ENCODE measurements at regions not wholly inside any gene's neighbourhood (a gene's known extent, or its start where the extent isn't known, plus 50 kb on each side); places are given as distances from the start of the nearest gene placed in this dataset.

DNA sequence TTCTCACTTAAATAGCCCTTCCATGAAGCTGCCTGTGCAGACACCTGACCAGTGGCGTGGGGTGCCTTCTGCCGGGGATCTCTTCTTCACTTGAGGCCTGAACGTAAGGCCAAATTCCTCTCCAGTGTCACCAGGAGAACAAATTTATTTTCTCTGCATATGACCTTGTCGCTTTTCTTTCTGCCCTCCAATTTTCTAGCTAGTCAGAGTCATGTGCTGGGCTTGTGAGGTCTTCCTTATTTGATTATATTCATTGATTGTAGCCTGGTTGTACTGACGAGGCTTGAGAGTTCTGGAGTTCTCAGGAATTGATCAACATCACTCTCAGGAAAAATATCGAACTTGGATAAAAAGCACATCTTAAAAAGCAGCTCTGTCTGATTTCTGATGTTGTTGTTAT is 255.7 kb downstream of the BUB3 start:
- H3K27ac ChIP-seq (ENCODE audit: extremely low read depth, low read depth, low read length) = no peak overlapping the region
- no peaks in the 10 kb centered on the region for H3K4me1 ChIP-seq (replicated peaks in 1 of 2; ENCODE audit: control insufficient read depth in 2 of 2, insufficient read depth in 2 of 2, low read length in 2 of 2)
- no peak for ATAC-seq
- 0% methylated on average over 6 of the region's 6 CpGs for WGBS (ENCODE audit: insufficient coverage, low coverage, missing lambda C conversion rate)
- TF ChIP-seq RBM14 (IDR thresholded peaks at IDR 0.05; ENCODE audit: borderline replicate concordance, insufficient read depth, low read depth, low read length) (no peak), FOXM1 (IDR thresholded peaks at IDR 0.05; ENCODE audit: low read depth) (no peak), FOXM1 (CRISPR knock-in tag; IDR thresholded peaks at IDR 0.05; ENCODE audit: low read depth) (no peak), SMAD4 (CRISPR knock-in tag; conservative IDR thresholded peaks at IDR 0.05) (no peak), SUPT5H (IDR thresholded peaks at IDR 0.05) (no peak), MTA1 (IDR thresholded peaks at IDR 0.05; ENCODE audit: borderline replicate concordance) (no peak), DACH1 (IDR thresholded peaks at IDR 0.05; ENCODE audit: partially characterized antibody) (no peak), HDAC2 (IDR thresholded peaks at IDR 0.05) (no peak), ARID1B (IDR thresholded peaks at IDR 0.05) (no peak), POLR2G (IDR thresholded peaks at IDR 0.05; ENCODE audit: low read depth, low read length) (no peak), MCM2 (IDR thresholded peaks at IDR 0.05; ENCODE audit: low read depth) (no peak)
- TF ChIP-seq, protein P1, sequence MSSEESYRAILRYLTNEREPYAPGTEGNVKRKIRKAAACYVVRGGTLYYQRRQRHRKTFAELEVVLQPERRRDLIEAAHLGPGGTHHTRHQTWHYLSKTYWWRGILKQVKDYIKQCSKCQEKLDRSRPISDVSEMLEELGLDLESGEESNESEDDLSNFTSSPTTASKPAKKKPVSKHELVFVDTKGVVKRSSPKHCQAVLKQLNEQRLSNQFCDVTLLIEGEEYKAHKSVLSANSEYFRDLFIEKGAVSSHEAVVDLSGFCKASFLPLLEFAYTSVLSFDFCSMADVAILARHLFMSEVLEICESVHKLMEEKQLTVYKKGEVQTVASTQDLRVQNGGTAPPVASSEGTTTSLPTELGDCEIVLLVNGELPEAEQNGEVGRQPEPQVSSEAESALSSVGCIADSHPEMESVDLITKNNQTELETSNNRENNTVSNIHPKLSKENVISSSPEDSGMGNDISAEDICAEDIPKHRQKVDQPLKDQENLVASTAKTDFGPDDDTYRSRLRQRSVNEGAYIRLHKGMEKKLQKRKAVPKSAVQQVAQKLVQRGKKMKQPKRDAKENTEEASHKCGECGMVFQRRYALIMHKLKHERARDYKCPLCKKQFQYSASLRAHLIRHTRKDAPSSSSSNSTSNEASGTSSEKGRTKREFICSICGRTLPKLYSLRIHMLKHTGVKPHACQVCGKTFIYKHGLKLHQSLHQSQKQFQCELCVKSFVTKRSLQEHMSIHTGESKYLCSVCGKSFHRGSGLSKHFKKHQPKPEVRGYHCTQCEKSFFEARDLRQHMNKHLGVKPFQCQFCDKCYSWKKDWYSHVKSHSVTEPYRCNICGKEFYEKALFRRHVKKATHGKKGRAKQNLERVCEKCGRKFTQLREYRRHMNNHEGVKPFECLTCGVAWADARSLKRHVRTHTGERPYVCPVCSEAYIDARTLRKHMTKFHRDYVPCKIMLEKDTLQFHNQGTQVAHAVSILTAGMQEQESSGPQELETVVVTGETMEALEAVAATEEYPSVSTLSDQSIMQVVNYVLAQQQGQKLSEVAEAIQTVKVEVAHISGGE (CRISPR knock-in tag; IDR thresholded peaks at IDR 0.05) = no peak
- H3K4me2 ChIP-seq (ENCODE audit: insufficient read depth, low read length) = no peak overlapping the region
- no peaks in the 10 kb centered on the region for H4K20me1 ChIP-seq (replicated peaks; ENCODE audit: control insufficient read depth, insufficient read depth, low read length)
- no peak overlapping the region for H3K9ac ChIP-seq (ENCODE audit: insufficient read depth in 1 of 2, low read depth in 2 of 2, low read length in 2 of 2)
- H3K79me2 ChIP-seq (ENCODE audit: control insufficient read depth, insufficient read depth, low read length) = no peaks in the 10 kb centered on the region
- in situ Hi-C loops (cut with MboI) = no loop called here
- no peaks in the 10 kb centered on the region for H3K9me3 ChIP-seq (replicated peaks; ENCODE audit: control insufficient read depth, insufficient read depth, low read depth, low read length)
- BruUV-seq (replicated peaks) = no TSS peak
- DNase-seq (ENCODE audit: extremely low read depth in 1 of 4, low spot score in 3 of 4) = no peak
- POLR2A ChIA-PET = no interaction called here
- no peak for FAIRE-seq
- H3K36me3 ChIP-seq (ENCODE audit: control insufficient read depth, insufficient read depth, low read length) = no peaks in the 10 kb centered on the region
- no peak overlapping the region for H3K4me3 ChIP-seq
- no peak overlapping the region for H2AFZ ChIP-seq (ENCODE audit: low read depth, low read length)
- CTCF ChIA-PET (ENCODE audit: low intra/inter-chr PET ratio) = no interaction called here
- no peaks in the 10 kb centered on the region for H3K9me1 ChIP-seq (ENCODE audit: control insufficient read depth, insufficient read depth, low read length)
- intact Hi-C loops (cut with micrococcal nuclease) = no loop called here
- H3K27me3 ChIP-seq (ENCODE audit: control insufficient read depth in 2 of 2, insufficient read depth in 2 of 2, low read length in 2 of 2) = no peaks in the 10 kb centered on the region
